ENCODE measurements at regions not wholly inside any gene's neighbourhood (a gene's known extent, or its start where the extent isn't known, plus 50 kb on each side); places are given as distances from the start of the nearest gene placed in this dataset.
"Not testable (repeated sequence)": the region's sequence is repeated elsewhere in the genome, so short reads cannot be mapped to it uniquely, and the experiment has no call there.

DNA sequence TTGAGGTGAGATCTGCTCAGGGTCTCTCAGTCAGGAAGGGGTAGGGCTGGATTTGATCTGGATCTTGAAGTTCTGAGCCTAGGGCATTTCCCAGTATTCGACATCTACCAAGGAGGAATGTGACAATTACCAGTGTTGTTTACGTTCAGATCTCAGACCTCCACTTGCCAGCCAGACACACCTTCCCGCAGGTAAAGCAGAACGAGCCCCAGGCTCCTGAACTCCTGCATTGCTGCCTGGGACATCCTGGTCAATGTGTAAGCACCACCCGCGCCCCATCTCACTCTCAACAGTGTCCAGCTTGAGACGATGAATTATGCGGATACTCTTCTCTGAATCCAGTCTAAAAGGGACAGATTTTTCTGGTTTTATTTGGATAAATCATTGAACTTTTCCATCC is 56.7 kb upstream of the PTCH1 start:
- DNase-seq: no peak

- DNase-seq: no peak
Observed at GRCh38 chr9:95572381-95573151, 55.8 kb upstream of the PTCH1 start.

GRCh38 chr9:95570646-95571045 is 53.9 kb upstream of the PTCH1 start:
- DNase-seq: no peak

GRCh38 chr9:95570150-95570549 is 53.4 kb upstream of the PTCH1 start:
- DNase-seq: no peak

DNA sequence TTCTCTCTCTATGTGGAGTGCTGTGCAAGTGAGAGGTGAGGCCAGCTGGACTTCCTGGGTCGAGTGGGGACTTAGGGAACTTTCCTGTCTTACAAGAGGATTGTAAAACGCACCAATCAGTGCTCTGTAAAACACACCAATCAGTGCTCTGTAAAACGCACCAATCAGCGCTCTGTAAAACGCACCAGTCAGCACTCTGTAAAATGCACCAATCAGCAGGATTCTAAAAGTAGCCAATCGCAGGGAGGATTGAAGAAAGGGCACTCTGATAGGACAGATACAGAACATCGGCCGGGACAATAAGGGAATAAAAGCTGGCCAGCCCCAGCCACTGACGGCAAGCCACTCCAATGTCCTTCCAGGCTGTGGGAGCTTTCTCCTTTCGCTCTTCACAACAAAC is 52.0 kb upstream of the PTCH1 start:
- not testable (repeated sequence) for DNase-seq
